Smooth muscle cell (in vitro differentiated cells): ENCODE measurements at regions not wholly inside any gene's neighbourhood (a gene's known extent, or its start where the extent isn't known, plus 50 kb on each side); places are given as distances from the start of the nearest gene placed in this dataset.

ENCODE experiments used
- DNase-seq: peaks from one replicate; lab custom pipeline; 2025; ENCODE audit not compliant: unreplicated experiment; lab: John Stamatoyannopoulos, UW
- H2AFZ ChIP-seq: fragments of 200-600 bp; sonication (generic); 2 replicates; pipeline ENCODE4 v1.6.0; 2016; ENCODE audit warnings: antibody characterized with exemption, low read depth, mild to moderate bottlenecking
- H3F3A ChIP-seq: fragments of 200-600 bp; sonication (generic); 2 replicates; pipeline ENCODE4 v1.6.0; 2017; ENCODE audit warnings: antibody characterized with exemption, low read depth
- H3K27ac ChIP-seq: fragments of 200-600 bp; sonication (generic); 2 replicates; pipeline ENCODE4 v1.5.1; 2016; ENCODE audit warnings: low read depth, mild to moderate bottlenecking
- H3K27me3 ChIP-seq: fragments of 200-600 bp; sonication (generic); 2 replicates; pipeline ENCODE4 v1.6.1; 2016; ENCODE audit warnings: low read depth, mild to moderate bottlenecking
- H3K36me3 ChIP-seq: fragments of 200-600 bp; sonication (generic); 2 replicates; pipeline ENCODE4 v1.5.1; 2016; ENCODE audit warnings: low read depth
- H3K4me1 ChIP-seq: fragments of 200-600 bp; sonication (generic); 2 replicates; pipeline ENCODE4 v1.5.1; 2016; ENCODE audit warnings: low read depth
- H3K4me2 ChIP-seq: fragments of 200-600 bp; sonication (generic); 2 replicates; pipeline ENCODE4 v1.6.0; 2016; ENCODE audit warnings: mild to moderate bottlenecking
- H3K4me3 ChIP-seq: fragments of 200-600 bp; sonication (generic); 2 replicates; pipeline ENCODE4 v1.5.1; 2016; ENCODE audit warnings: mild to moderate bottlenecking
- H3K79me2 ChIP-seq: fragments of 200-600 bp; sonication (generic); 2 replicates; pipeline ENCODE4 v1.6.0; 2016; ENCODE audit warnings: low read depth, mild to moderate bottlenecking
- H3K9ac ChIP-seq: fragments of 200-600 bp; sonication (generic); 2 replicates; pipeline ENCODE4 v1.6.0; 2016; ENCODE audit warnings: low read depth
- H3K9me3 ChIP-seq: fragments of 200-600 bp; sonication (generic); replicated peaks from 2 replicates; pipeline ENCODE4 v1.5.1; 2016; ENCODE audit warnings: low read depth
- H4K20me1 ChIP-seq: fragments of 200-600 bp; sonication (generic); 2 replicates; pipeline ENCODE4 v1.6.0; 2016; ENCODE audit warnings: low read depth
- CTCF ChIP-seq: fragments of 200-600 bp; sonication (generic); IDR thresholded peaks from 2 replicates; pipeline ENCODE4 v1.5.1; 2017; ENCODE audit warnings: borderline replicate concordance, mild to moderate bottlenecking, antibody characterized with exemption; ENCODE audit not compliant: insufficient read depth, poor library complexity, severe bottlenecking
- WGBS: methylation state at CpG from one replicate; pipeline ENCODE4 v1.1.7; 2016; ENCODE audit warnings: low lambda C conversion rate; 5-methylcytosine and 5-hydroxymethylcytosine counted together

- H3K79me2 ChIP-seq, result no peaks in the 10 kb centered on the region
- WGBS, result 8% methylated on average over 11 of the region's 11 CpGs
- H3K4me2 ChIP-seq, result no peak overlapping the region
- H2AFZ ChIP-seq, result no peak overlapping the region
- no peak overlapping the region for H3K4me3 ChIP-seq
- H3K36me3 ChIP-seq, result no peaks in the 10 kb centered on the region
- no peak for TF ChIP-seq CTCF
- peaks cover 6% of the 10 kb centered on the region for H3K4me1 ChIP-seq
- H3K27ac ChIP-seq, result no peak overlapping the region
- H3K9me3 ChIP-seq, result no peaks in the 10 kb centered on the region
- H4K20me1 ChIP-seq, result no peaks in the 10 kb centered on the region
- H3F3A ChIP-seq, result no peaks in the 10 kb centered on the region
- no peak overlapping the region for H3K9ac ChIP-seq
- no peak for DNase-seq
- H3K27me3 ChIP-seq, result peaks cover 29% of the 10 kb centered on the region
These were observed 193.7 kb downstream of the GPX5 start for GRCh38 chr6:28719275-28719940.

GRCh38 chr6:28720357-28721231, 194.9 kb downstream of the GPX5 start:
- DNase-seq, result no peak
- Histone ChIP-seq H3K9ac (no peak overlapping the region), H3K4me3 (peak overlapping the region; percentile 23), H3F3A (no peaks in the 10 kb centered on the region), H3K4me1 (peaks cover 6% of the 10 kb centered on the region), H3K36me3 (no peaks in the 10 kb centered on the region), H2AFZ (peak overlapping the region; percentile 42), H3K27me3 (peaks cover 29% of the 10 kb centered on the region), H3K9me3 (no peaks in the 10 kb centered on the region), H3K27ac (no peak overlapping the region), H3K79me2 (no peaks in the 10 kb centered on the region), H3K4me2 (peak overlapping the region; percentile 57), H4K20me1 (no peaks in the 10 kb centered on the region)
- TF ChIP-seq CTCF, result no peak
- 33% methylated on average over 26 of the region's 26 CpGs for WGBS

- Histone ChIP-seq H3K27me3 (peaks cover 26% of the 10 kb centered on the region), H4K20me1 (no peaks in the 10 kb centered on the region), H3K4me3 (no peak overlapping the region), H3K4me2 (no peak overlapping the region), H3K79me2 (no peaks in the 10 kb centered on the region), H3K9ac (no peak overlapping the region), H3F3A (no peaks in the 10 kb centered on the region), H3K4me1 (peaks cover 6% of the 10 kb centered on the region), H3K27ac (no peak overlapping the region), H3K36me3 (no peaks in the 10 kb centered on the region), H3K9me3 (no peaks in the 10 kb centered on the region), H2AFZ (no peak overlapping the region)
- no peak for DNase-seq
- TF ChIP-seq CTCF, result no peak
- WGBS, result 96% methylated on average over 2 of the region's 2 CpGs
These were observed 195.7 kb downstream of the GPX5 start for GRCh38 chr6:28721372-28721771.

- Histone ChIP-seq H3K79me2 (no peaks in the 10 kb centered on the region), H3F3A (peaks cover 12% of the 10 kb centered on the region), H3K4me1 (peaks cover 9% of the 10 kb centered on the region), H4K20me1 (no peaks in the 10 kb centered on the region), H3K4me2 (no peak overlapping the region), H3K9ac (no peak overlapping the region), H2AFZ (no peak overlapping the region), H3K27me3 (peaks cover 14% of the 10 kb centered on the region), H3K36me3 (no peaks in the 10 kb centered on the region), H3K9me3 (no peaks in the 10 kb centered on the region), H3K27ac (no peak overlapping the region), H3K4me3 (no peak overlapping the region)
- no peak for TF ChIP-seq CTCF
- 83% methylated on average over 1 of the region's 1 CpG for WGBS
- no peak for DNase-seq
These were observed 198.7 kb downstream of the GPX5 start for GRCh38 chr6:28724395-28724794.
